HCT116 (cell line): ENCODE measurements at regions not wholly inside any gene's neighbourhood (a gene's known extent, or its start where the extent isn't known, plus 50 kb on each side); places are given as distances from the start of the nearest gene placed in this dataset.
"Not testable (repeated sequence)": the region's sequence is repeated elsewhere in the genome, so short reads cannot be mapped to it uniquely, and the experiment has no call there.

Experiments
- ATAC-seq: fragments of 200-7000 bp; cut with Tn5 transposase; 2 replicates; pipeline ENCODE4 v1.9.1; 2020; ENCODE audit warnings: mild to moderate bottlenecking, moderate library complexity
- BruUV-seq: library from RNA; stranded (reverse); fragments of 400-500 nt; replicated peaks from 2 replicates; lab custom pipeline; 2021; lab: Mats Ljungman, UMichigan
- CTCF ChIA-PET: fragments of 300-600 bp; sonication (Branson Sonifier 250); formaldehyde crosslinking; loops from one replicate; lab custom pipeline; 2021; ENCODE audit warnings: antibody characterized with exemption; lab: Charles Lee
- POLR2A ChIA-PET: fragments of 300-600, 350-600 bp; sonication (Branson Sonifier 250); formaldehyde crosslinking; loops from one replicate; lab custom pipeline; 2021; ENCODE audit warnings: antibody characterized with exemption; lab: Charles Lee
- RAD21 ChIA-PET, 2 experiments: fragments of 300-600 bp; sonication (Branson Sonifier 250); formaldehyde crosslinking; loops; one replicate each; lab custom pipeline; 2023; ENCODE audit warnings: low total read pairs in 2 of 2; ENCODE audit not compliant: uncharacterized antibody in 2 of 2, unreplicated experiment in 2 of 2, low non-redundant PET in 1 of 2; lab: Charles Lee
- DNase-seq: peaks from one replicate; pipeline ENCODE4 v3.0.0-alpha.2; 2010; ENCODE audit warnings: low read depth, low spot score
- H2AFZ ChIP-seq: fragments of 200-600 bp; shearing (Covaris generic), sonication (generic); 2 replicates; pipeline ENCODE4 v1.6.1; 2017; ENCODE audit warnings: low read depth, mixed run types, mixed read lengths, antibody characterized with exemption, low read length; ENCODE audit not compliant: poor library complexity, severe bottlenecking
- H3K27ac ChIP-seq: 2 replicates; pipeline ENCODE4 v1.5.1; 2012; ENCODE audit warnings: low read depth, low read length
- H3K27me3 ChIP-seq: fragments of 200-600 bp; sonication (generic); 2 replicates; pipeline ENCODE4 v1.6.1; 2016; ENCODE audit warnings: mixed run types, low read length, mixed read lengths; ENCODE audit not compliant: insufficient read depth
- H3K36me3 ChIP-seq, 2 experiments: fragments of 200-500 bp in 1 of 2; fragments of 200-600 bp in 1 of 2; sonication (Bioruptor generic) in 1 of 2; sonication (generic) in 1 of 2; 2 replicates each; pipeline versions ENCODE4 v1.5.1 to v1.6.1; 2014 to 2016; ENCODE audit warnings: low read length in 2 of 2, inconsistent platforms in 1 of 2, mixed read lengths in 1 of 2, mixed run types in 1 of 2; ENCODE audit not compliant: insufficient read depth in 2 of 2, control insufficient read depth in 1 of 2
- H3K4me1 ChIP-seq, 2 experiments: fragments of 200-600 bp in 1 of 2; sonication (generic) in 1 of 2; 2 replicates each; pipeline versions ENCODE4 v1.5.1 to v1.6.1; 2012 to 2017; ENCODE audit warnings: low read length in 2 of 2, inconsistent platforms in 1 of 2, mild to moderate bottlenecking in 1 of 2, mixed read lengths in 1 of 2, mixed run types in 1 of 2, moderate library complexity in 1 of 2; ENCODE audit not compliant: insufficient read depth in 2 of 2, control insufficient read depth in 1 of 2
- H3K4me2 ChIP-seq: fragments of 200-600 bp; sonication (generic); 2 replicates; pipeline ENCODE4 v1.6.1; 2017; ENCODE audit warnings: mixed run types, low read length, mixed read lengths
- H3K4me3 ChIP-seq, 2 experiments: fragments of 200-600 bp in 1 of 2; sonication (generic) in 1 of 2; replicated peaks in 1 of 2; 2 replicates each; pipeline ENCODE4 v1.5.1; 2011 to 2016; ENCODE audit warnings: low read length in 2 of 2, control low read depth in 1 of 2, low read depth in 1 of 2, mild to moderate bottlenecking in 1 of 2, mixed read lengths in 1 of 2, mixed run types in 1 of 2
- H3K79me2 ChIP-seq: fragments of 200-600 bp; sonication (generic); 2 replicates; pipeline ENCODE4 v1.6.1; 2017; ENCODE audit warnings: mild to moderate bottlenecking, mixed run types, low read length, moderate library complexity, mixed read lengths; ENCODE audit not compliant: insufficient read depth
- H3K9ac ChIP-seq: fragments of 200-600 bp; sonication (generic); 2 replicates; pipeline ENCODE4 v1.6.1; 2016; ENCODE audit warnings: low read length, mixed read lengths
- H3K9me2 ChIP-seq: fragments of 200-600 bp; sonication (generic), shearing (Covaris generic); 2 replicates; pipeline ENCODE4 v1.6.1; 2017; ENCODE audit warnings: mixed run types, mild to moderate bottlenecking, moderate library complexity; ENCODE audit not compliant: insufficient read depth
- H3K9me3 ChIP-seq, 2 experiments: fragments of 200-500 bp in 1 of 2; fragments of 200-600 bp in 1 of 2; sonication (Bioruptor generic) in 1 of 2; sonication (generic) in 1 of 2; 2 replicates each; pipeline ENCODE4 v1.6.1; 2014 to 2017; ENCODE audit warnings: low read length in 2 of 2, mixed read lengths in 2 of 2, inconsistent platforms in 1 of 2, low read depth in 1 of 2, mild to moderate bottlenecking in 1 of 2, mixed run types in 1 of 2, moderate library complexity in 1 of 2; ENCODE audit not compliant: control insufficient read depth in 1 of 2, insufficient read depth in 1 of 2
- H4K20me1 ChIP-seq: fragments of 200-600 bp; sonication (generic), shearing (Covaris generic); 2 replicates; pipeline ENCODE4 v1.6.1; 2017; ENCODE audit warnings: mixed run types, mild to moderate bottlenecking, moderate library complexity; ENCODE audit not compliant: insufficient read depth
- CEBPB ChIP-seq: IDR thresholded peaks from 2 replicates; pipeline ENCODE4 v1.6.1; 2012; ENCODE audit warnings: low read depth
- ELF1 ChIP-seq: IDR thresholded peaks from 2 replicates; pipeline ENCODE4 v1.6.1; 2012; ENCODE audit warnings: low read depth, borderline replicate concordance
- FOSL1 ChIP-seq: IDR thresholded peaks from 2 replicates; pipeline ENCODE4 v1.6.1; 2012; ENCODE audit warnings: low read depth
- JUND ChIP-seq: IDR thresholded peaks from 2 replicates; pipeline ENCODE4 v1.6.1; 2012
- TCF7L2 ChIP-seq: IDR thresholded peaks from 2 replicates; pipeline ENCODE4 v1.7.0; 2011; ENCODE audit warnings: borderline replicate concordance, inconsistent platforms; ENCODE audit not compliant: insufficient read depth, insufficient read length; ENCODE audit errors: extremely low read depth
- ZNF274 ChIP-seq: fragments of 200-500 bp; sonication (Bioruptor generic); IDR thresholded peaks from 2 replicates; pipeline ENCODE4 v1.6.1; 2014; ENCODE audit warnings: mild to moderate bottlenecking, low read depth, low read length, inconsistent platforms
- intact Hi-C: fragments of 100-400 bp; cut with micrococcal nuclease; formaldehyde crosslinking; loops from 2 replicates; pipeline ENCODE4 v1.10.0; 2022
- TF ChIP-seq, protein P1 (sequence below): IDR thresholded peaks from 2 replicates; pipeline ENCODE4 v1.6.1; 2012; ENCODE audit warnings: low read depth

DNA sequence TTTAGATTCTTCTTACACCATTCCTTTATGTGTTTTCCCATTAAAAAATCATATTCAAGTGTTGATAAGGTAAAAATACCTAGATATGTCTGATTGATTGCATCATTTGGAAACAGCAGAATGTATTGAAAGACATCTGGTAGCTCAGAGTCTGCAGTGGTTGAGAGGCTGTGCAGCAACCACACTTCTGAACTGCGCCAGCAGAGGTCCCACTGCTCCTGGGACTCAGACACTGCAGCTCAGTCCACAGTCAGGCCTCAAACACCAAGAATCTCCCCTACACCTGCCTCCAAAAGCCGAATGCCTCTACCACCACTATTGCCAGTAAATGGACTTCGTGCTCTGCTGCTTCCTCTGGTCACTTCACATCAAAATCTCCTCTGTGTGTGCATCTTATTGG lies 176.9 kb upstream of the LMCD1 start (continued):
- no peak for TF ChIP-seq TCF7L2

DNA sequence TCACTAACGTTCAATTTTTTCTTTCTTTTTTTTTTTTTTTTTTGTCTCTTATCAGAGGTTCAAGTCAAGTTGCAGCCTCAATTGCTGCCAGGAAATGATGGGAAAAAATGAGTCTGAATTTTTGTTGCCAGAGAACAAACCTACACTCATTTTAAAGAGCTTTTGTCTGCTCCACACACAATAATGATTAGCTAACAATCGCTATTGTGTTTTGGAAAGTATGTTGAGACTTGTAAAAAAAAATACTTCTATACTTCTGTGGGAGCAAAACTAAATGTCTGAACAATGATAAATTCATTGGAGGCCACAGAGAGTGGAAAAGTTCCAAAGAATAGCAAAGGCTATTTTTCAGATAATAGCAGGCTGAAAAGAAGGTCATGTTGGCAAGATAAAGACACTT lies 176.3 kb upstream of the LMCD1 start:
- no peak overlapping the region for H2AFZ ChIP-seq
- CTCF ChIA-PET = interaction anchor here (1.1 to 3.8 kb wide), 10 partner anchors 23 to 282 kb away, joined by 3 to 60 read pairs (median 5); no protein-coding TSS in a partner anchor
- peaks cover 25% of the 10 kb centered on the region for H3K27me3 ChIP-seq
- peaks cover 0 to 2% of the 10 kb centered on the region in 2 experiments; a peak in 1 of 4 replicates for H3K4me1 ChIP-seq
- H3K9ac ChIP-seq = no peak overlapping the region
- POLR2A ChIA-PET = interaction anchor here (1.0 kb wide), 1 partner anchor 92 kb away, joined by 5 read pairs; no protein-coding TSS in a partner anchor
- no peaks in the 10 kb centered on the region for H3K9me2 ChIP-seq
- H3K4me3 ChIP-seq = no peak overlapping the region
- no peaks in the 10 kb centered on the region for H3K79me2 ChIP-seq
- H3K9me3 ChIP-seq = no peaks in the 10 kb centered on the region
- no peak overlapping the region for H3K27ac ChIP-seq
- RAD21 ChIA-PET = interaction anchor here in 1 of 2 experiments (1.1 kb wide), 1 partner anchor 92 kb away, joined by 10 read pairs; no protein-coding TSS in a partner anchor
- intact Hi-C loops = loop anchor here (2.0 to 5.0 kb wide), 3 partner anchors 91 to 297 kb away; no protein-coding TSS in a partner anchor
- no peaks in the 10 kb centered on the region for H3K36me3 ChIP-seq
- no peak overlapping the region for H3K4me2 ChIP-seq
- no TSS peak for BruUV-seq
- no peak for TF ChIP-seq CEBPB
- TF ChIP-seq TCF7L2 = no peak
- no peak for TF ChIP-seq JUND
- TF ChIP-seq, protein P1, sequence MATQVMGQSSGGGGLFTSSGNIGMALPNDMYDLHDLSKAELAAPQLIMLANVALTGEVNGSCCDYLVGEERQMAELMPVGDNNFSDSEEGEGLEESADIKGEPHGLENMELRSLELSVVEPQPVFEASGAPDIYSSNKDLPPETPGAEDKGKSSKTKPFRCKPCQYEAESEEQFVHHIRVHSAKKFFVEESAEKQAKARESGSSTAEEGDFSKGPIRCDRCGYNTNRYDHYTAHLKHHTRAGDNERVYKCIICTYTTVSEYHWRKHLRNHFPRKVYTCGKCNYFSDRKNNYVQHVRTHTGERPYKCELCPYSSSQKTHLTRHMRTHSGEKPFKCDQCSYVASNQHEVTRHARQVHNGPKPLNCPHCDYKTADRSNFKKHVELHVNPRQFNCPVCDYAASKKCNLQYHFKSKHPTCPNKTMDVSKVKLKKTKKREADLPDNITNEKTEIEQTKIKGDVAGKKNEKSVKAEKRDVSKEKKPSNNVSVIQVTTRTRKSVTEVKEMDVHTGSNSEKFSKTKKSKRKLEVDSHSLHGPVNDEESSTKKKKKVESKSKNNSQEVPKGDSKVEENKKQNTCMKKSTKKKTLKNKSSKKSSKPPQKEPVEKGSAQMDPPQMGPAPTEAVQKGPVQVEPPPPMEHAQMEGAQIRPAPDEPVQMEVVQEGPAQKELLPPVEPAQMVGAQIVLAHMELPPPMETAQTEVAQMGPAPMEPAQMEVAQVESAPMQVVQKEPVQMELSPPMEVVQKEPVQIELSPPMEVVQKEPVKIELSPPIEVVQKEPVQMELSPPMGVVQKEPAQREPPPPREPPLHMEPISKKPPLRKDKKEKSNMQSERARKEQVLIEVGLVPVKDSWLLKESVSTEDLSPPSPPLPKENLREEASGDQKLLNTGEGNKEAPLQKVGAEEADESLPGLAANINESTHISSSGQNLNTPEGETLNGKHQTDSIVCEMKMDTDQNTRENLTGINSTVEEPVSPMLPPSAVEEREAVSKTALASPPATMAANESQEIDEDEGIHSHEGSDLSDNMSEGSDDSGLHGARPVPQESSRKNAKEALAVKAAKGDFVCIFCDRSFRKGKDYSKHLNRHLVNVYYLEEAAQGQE = no peak
- no peak for TF ChIP-seq ZNF274
- TF ChIP-seq FOSL1 = no peak
- TF ChIP-seq ELF1 = no peak
- no peak for DNase-seq
- H4K20me1 ChIP-seq = no peaks in the 10 kb centered on the region
- no peak for ATAC-seq

DNA sequence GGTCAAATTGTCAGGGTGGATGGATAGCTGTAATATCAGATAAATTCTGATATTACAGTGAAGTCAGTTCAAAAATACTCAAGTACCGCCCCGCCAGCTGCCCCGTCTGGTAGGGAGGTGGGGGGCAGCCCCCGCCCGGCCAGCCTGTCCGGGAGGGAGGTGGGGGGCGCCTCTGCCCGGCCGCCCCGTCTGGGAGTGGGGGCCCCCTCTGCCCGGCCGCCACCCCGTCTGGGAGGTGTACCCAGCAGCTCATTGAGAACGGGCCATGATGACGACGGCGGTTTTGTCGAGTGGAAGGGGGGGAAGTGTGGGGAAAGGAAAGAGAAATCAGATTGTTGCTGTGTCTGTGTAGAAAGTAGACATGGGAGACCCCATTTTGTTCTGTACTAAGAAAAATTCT lies 175.8 kb upstream of the LMCD1 start:
- H3K9ac ChIP-seq, ATAC-seq, H3K36me3 ChIP-seq, H3K27ac ChIP-seq, BruUV-seq, H3K9me2 ChIP-seq, RAD21 ChIA-PET, H3K9me3 ChIP-seq, H4K20me1 ChIP-seq, H3K79me2 ChIP-seq, H3K4me2 ChIP-seq, H3K4me1 ChIP-seq, POLR2A ChIA-PET, DNase-seq, H3K4me3 ChIP-seq, H2AFZ ChIP-seq: not testable (repeated sequence)
- intact Hi-C loops = loop anchor here (2.0 to 5.0 kb wide), 3 partner anchors 91 to 297 kb away; no protein-coding TSS in a partner anchor
- peaks cover 25% of the 10 kb centered on the region for H3K27me3 ChIP-seq
- CTCF ChIA-PET = interaction anchor here (1.6 to 3.8 kb wide), 2 partner anchors 91 to 93 kb away, joined by 5 to 60 read pairs; no protein-coding TSS in a partner anchor
